Stimulated activated CD4-positive, alpha-beta T cell treated with anti-CD3 and anti-CD28 coated beads, Interleukin-1b, Interleukin-23, amount 100 ng/mL, for 48 hours (primary cell): ENCODE measurements at regions not wholly inside any gene's neighbourhood (a gene's known extent, or its start where the extent isn't known, plus 50 kb on each side); places are given as distances from the start of the nearest gene placed in this dataset.

Source experiments
- DNase-seq: peaks from one replicate; pipeline ENCODE4 v3.0.0-alpha.2; 2020

GRCh38 chr2:128498086-128498485, 179.4 kb upstream of the HS6ST1 start:
- DNase-seq: no peak

GRCh38 chr2:128498589-128498988, 179.9 kb upstream of the HS6ST1 start:
- DNase-seq: no peak

- DNase-seq: no peak
Measured at GRCh38 chr2:128499367-128500137, 180.9 kb upstream of the HS6ST1 start.

- DNase-seq: no peak
Measured at GRCh38 chr2:128500138-128500800, 181.6 kb upstream of the HS6ST1 start.

- no peak for DNase-seq
Measured at GRCh38 chr2:128501006-128501690, 182.5 kb upstream of the HS6ST1 start.

GRCh38 chr2:128501700-128502099, 183.0 kb upstream of the HS6ST1 start:
- no peak for DNase-seq

GRCh38 chr2:128502200-128502599, 183.5 kb upstream of the HS6ST1 start:
- no peak for DNase-seq

GRCh38 chr2:128502638-128503246, 184.1 kb upstream of the HS6ST1 start:
- DNase-seq: no peak

GRCh38 chr2:128503399-128504245, 185.0 kb upstream of the HS6ST1 start:
- DNase-seq: no peak

GRCh38 chr2:128504246-128505149, 185.8 kb upstream of the HS6ST1 start:
- no peak for DNase-seq

- no peak for DNase-seq
Measured at GRCh38 chr2:128505150-128505490, 186.5 kb upstream of the HS6ST1 start.

- no peak for DNase-seq
Measured at GRCh38 chr2:128505575-128506526, 187.2 kb upstream of the HS6ST1 start.

- DNase-seq: no peak
Measured at GRCh38 chr2:128506534-128506933, 187.9 kb upstream of the HS6ST1 start.

- DNase-seq: no peak
Measured at GRCh38 chr2:128510701-128511397, 192.2 kb upstream of the HS6ST1 start.

- DNase-seq: no peak
Measured at GRCh38 chr2:128511731-128512378, 193.2 kb upstream of the HS6ST1 start.

GRCh38 chr2:128512379-128513115, 193.9 kb upstream of the HS6ST1 start:
- no peak for DNase-seq

- no peak for DNase-seq
Measured at GRCh38 chr2:128513116-128513960, 194.7 kb upstream of the HS6ST1 start.

- DNase-seq: no peak
Measured at GRCh38 chr2:128513961-128514283, 195.3 kb upstream of the HS6ST1 start.
